Spinal cord (tissue), 9 donors: ENCODE measurements at regions not wholly inside any gene's neighbourhood (a gene's known extent, or its start where the extent isn't known, plus 50 kb on each side); places are given as distances from the start of the nearest gene placed in this dataset.

Experiments used
- DNase-seq, 6 donors: peaks; one replicate each; pipeline versions ENCODE4 v3.0.0 to v3.0.0-alpha.2; 2013 to 2015; ENCODE audit warnings: low spot score in 6 of 6, low read depth in 4 of 6
- H3K27ac ChIP-seq: one replicate; pipeline ENCODE4 v1.5.1; 2013; ENCODE audit warnings: low read depth, low read length, control low read depth
- H3K27me3 ChIP-seq: one replicate; pipeline ENCODE4 v1.6.1; 2013; ENCODE audit warnings: low read length; ENCODE audit not compliant: control insufficient read depth, insufficient read depth
- H3K36me3 ChIP-seq: one replicate; pipeline ENCODE4 v1.6.1; 2013; ENCODE audit warnings: low read length; ENCODE audit not compliant: control insufficient read depth, insufficient read depth
- H3K4me1 ChIP-seq: one replicate; pipeline ENCODE4 v1.6.1; 2013; ENCODE audit warnings: low read length; ENCODE audit not compliant: control insufficient read depth, insufficient read depth
- H3K4me3 ChIP-seq: one replicate; pipeline ENCODE4 v1.5.1; 2013; ENCODE audit warnings: low read depth, low read length, control low read depth
- H3K9me3 ChIP-seq: one replicate; pipeline ENCODE4 v1.6.1; 2013; ENCODE audit warnings: low read length; ENCODE audit not compliant: control insufficient read depth, insufficient read depth
- whole genome bisulfite sequencing: methylation state at CpG from one replicate; pipeline ENCODE4 v1.1.5; 2013; ENCODE audit warnings: missing lambda C conversion rate; ENCODE audit not compliant: insufficient coverage; 5-methylcytosine and 5-hydroxymethylcytosine counted together
- donor health status: healthy.

- Histone ChIP-seq H3K27me3 (no peaks in the 10 kb centered on the region), H3K4me1 (peaks cover 5% of the 10 kb centered on the region), H3K27ac (no peak overlapping the region), H3K9me3 (no peaks in the 10 kb centered on the region), H3K4me3 (no peak overlapping the region), H3K36me3 (no peaks in the 10 kb centered on the region)
- WGBS: 100% methylated on average over 2 of the region's 3 CpGs
- DNase-seq: no peak
These were observed 68.0 kb downstream of the HHEX start for GRCh38 chr10:92757711-92758104.

- Histone ChIP-seq H3K36me3 (no peaks in the 10 kb centered on the region), H3K9me3 (no peaks in the 10 kb centered on the region), H3K4me1 (peaks cover 5% of the 10 kb centered on the region), H3K27me3 (no peaks in the 10 kb centered on the region), H3K27ac (no peak overlapping the region), H3K4me3 (no peak overlapping the region)
- no CpG with 5 or more reads among the region's 1 CpG for WGBS
- DNase-seq: no peak
These were observed 68.8 kb downstream of the HHEX start for GRCh38 chr10:92758594-92758993.

- no peaks in the 10 kb centered on the region for H3K9me3 ChIP-seq
- DNase-seq: no peak
- H3K36me3 ChIP-seq: no peaks in the 10 kb centered on the region
- H3K27ac ChIP-seq: no peak overlapping the region
- no peaks in the 10 kb centered on the region for H3K27me3 ChIP-seq
- H3K4me1 ChIP-seq: peaks cover 5% of the 10 kb centered on the region
- H3K4me3 ChIP-seq: no peak overlapping the region
- 80% methylated on average over 1 of the region's 1 CpG for WGBS
These were observed 70.9 kb downstream of the HHEX start for GRCh38 chr10:92760609-92761008.

GRCh38 chr10:92761571-92761970 lies 71.8 kb downstream of the HHEX start:
- Histone ChIP-seq H3K36me3 (no peaks in the 10 kb centered on the region), H3K4me3 (no peak overlapping the region), H3K27me3 (no peaks in the 10 kb centered on the region), H3K27ac (no peak overlapping the region), H3K9me3 (no peaks in the 10 kb centered on the region), H3K4me1 (peaks cover 5% of the 10 kb centered on the region)
- no peak for DNase-seq
- WGBS: 79% methylated on average over 3 of the region's 4 CpGs

- Histone ChIP-seq H3K27me3 (no peaks in the 10 kb centered on the region), H3K9me3 (no peaks in the 10 kb centered on the region), H3K4me3 (no peak overlapping the region), H3K27ac (no peak overlapping the region), H3K4me1 (no peaks in the 10 kb centered on the region), H3K36me3 (no peaks in the 10 kb centered on the region)
- no CpG with 5 or more reads among the region's 4 CpGs for WGBS
- DNase-seq: no peak
These were observed 73.9 kb downstream of the HHEX start for GRCh38 chr10:92763634-92764155.

GRCh38 chr10:92766451-92766850 lies 76.7 kb downstream of the HHEX start:
- Histone ChIP-seq H3K9me3 (no peaks in the 10 kb centered on the region), H3K4me1 (no peaks in the 10 kb centered on the region), H3K27ac (no peak overlapping the region), H3K36me3 (no peaks in the 10 kb centered on the region), H3K4me3 (no peak overlapping the region), H3K27me3 (no peaks in the 10 kb centered on the region)
- 95% methylated on average over 2 of the region's 2 CpGs for WGBS
- no peak for DNase-seq

- H3K27me3 ChIP-seq: no peaks in the 10 kb centered on the region
- H3K4me3 ChIP-seq: no peak overlapping the region
- H3K9me3 ChIP-seq: no peaks in the 10 kb centered on the region
- H3K4me1 ChIP-seq: no peaks in the 10 kb centered on the region
- no CpG with 5 or more reads among the region's 1 CpG for WGBS
- no peak for DNase-seq
- H3K36me3 ChIP-seq: no peaks in the 10 kb centered on the region
- no peak overlapping the region for H3K27ac ChIP-seq
These were observed 78.3 kb downstream of the HHEX start for GRCh38 chr10:92768104-92768503.

GRCh38 chr10:92773776-92774175 lies 74.5 kb upstream of the EXOC6 start:
- Histone ChIP-seq H3K36me3 (no peaks in the 10 kb centered on the region), H3K4me3 (no peak overlapping the region), H3K27ac (no peak overlapping the region), H3K4me1 (no peaks in the 10 kb centered on the region), H3K27me3 (no peaks in the 10 kb centered on the region), H3K9me3 (no peaks in the 10 kb centered on the region)
- no peak for DNase-seq

GRCh38 chr10:92778091-92778490 lies 70.2 kb upstream of the EXOC6 start:
- Histone ChIP-seq H3K36me3 (no peaks in the 10 kb centered on the region), H3K4me3 (no peak overlapping the region), H3K9me3 (no peaks in the 10 kb centered on the region), H3K27me3 (no peaks in the 10 kb centered on the region), H3K4me1 (no peaks in the 10 kb centered on the region), H3K27ac (no peak overlapping the region)
- no CpG with 5 or more reads among the region's 1 CpG for WGBS
- DNase-seq: no peak

- WGBS: 24% methylated on average over 3 of the region's 7 CpGs
- no peak overlapping the region for H3K27ac ChIP-seq
- H3K4me3 ChIP-seq: no peak overlapping the region
- no peaks in the 10 kb centered on the region for H3K36me3 ChIP-seq
- no peak for DNase-seq
- no peaks in the 10 kb centered on the region for H3K9me3 ChIP-seq
- no peaks in the 10 kb centered on the region for H3K4me1 ChIP-seq
- H3K27me3 ChIP-seq: no peaks in the 10 kb centered on the region
These were observed 63.2 kb upstream of the EXOC6 start for GRCh38 chr10:92785118-92785517.
